T-helper 2 cell treated with Interferon-gamma antibody and Interleukin-4, amounts not matched to agents 5 μg/mL and 100 μg/mL, for 36 hours (primary cell): ENCODE measurements at regions not wholly inside any gene's neighbourhood (a gene's known extent, or its start where the extent isn't known, plus 50 kb on each side); places are given as distances from the start of the nearest gene placed in this dataset.
"Not testable (repeated sequence)": the region's sequence is repeated elsewhere in the genome, so short reads cannot be mapped to it uniquely, and the experiment has no call there.

Experiments
- DNase-seq: peaks from one replicate; pipeline ENCODE4 v3.0.0; 2021; ENCODE audit warnings: low spot score
- H3K27ac Mint-ChIP-seq: one replicate; pipeline ENCODE4 v1.8.0; 2021; ENCODE audit warnings: mild to moderate bottlenecking, mixed read lengths
- H3K27me3 Mint-ChIP-seq: one replicate; pipeline ENCODE4 v1.8.0; 2021; ENCODE audit warnings: low read depth, mixed read lengths
- H3K36me3 Mint-ChIP-seq: one replicate; pipeline ENCODE4 v1.8.0; 2021; ENCODE audit warnings: low read depth, mixed read lengths
- H3K4me1 Mint-ChIP-seq: one replicate; pipeline ENCODE4 v1.8.0; 2021; ENCODE audit warnings: low read depth, mixed read lengths
- H3K4me3 Mint-ChIP-seq: one replicate; pipeline ENCODE4 v1.8.0; 2022; ENCODE audit warnings: mild to moderate bottlenecking, moderate library complexity, mixed read lengths
- H3K9me3 Mint-ChIP-seq: one replicate; pipeline ENCODE4 v1.8.0; 2021; ENCODE audit warnings: mixed read lengths

- Mint-ChIP-seq H3K36me3 (no peaks in the 10 kb centered on the region), H3K27ac (no peak overlapping the region), H3K4me1 (no peaks in the 10 kb centered on the region), H3K9me3 (no peaks in the 10 kb centered on the region), H3K4me3 (no peak overlapping the region), H3K27me3 (no peaks in the 10 kb centered on the region)
- DNase-seq, result no peak
Measured at GRCh38 chr16:79892278-79892677, 291.7 kb upstream of the MAF start.

- no peaks in the 10 kb centered on the region for H3K27me3 Mint-ChIP-seq
- H3K36me3 Mint-ChIP-seq, result no peaks in the 10 kb centered on the region
- H3K4me1 Mint-ChIP-seq, result no peaks in the 10 kb centered on the region
- DNase-seq, result no peak
- no peaks in the 10 kb centered on the region for H3K9me3 Mint-ChIP-seq
- H3K4me3 Mint-ChIP-seq, result no peak overlapping the region
- H3K27ac Mint-ChIP-seq, result no peak overlapping the region
Measured at GRCh38 chr16:79891458-79891857, 290.9 kb upstream of the MAF start.

GRCh38 chr16:79887541-79888540 is 287.3 kb upstream of the MAF start:
- Mint-ChIP-seq H3K4me3 (no peak overlapping the region), H3K4me1 (peaks cover 7% of the 10 kb centered on the region), H3K27ac (no peak overlapping the region), H3K9me3 (no peaks in the 10 kb centered on the region), H3K36me3 (no peaks in the 10 kb centered on the region), H3K27me3 (peaks cover 4% of the 10 kb centered on the region)
- no peak for DNase-seq

- Mint-ChIP-seq H3K27me3 (peaks cover 9% of the 10 kb centered on the region), H3K4me1 (peaks cover 7% of the 10 kb centered on the region), H3K4me3 (no peak overlapping the region), H3K9me3 (no peaks in the 10 kb centered on the region), H3K36me3 (no peaks in the 10 kb centered on the region), H3K27ac (no peak overlapping the region)
- no peak for DNase-seq
Measured at GRCh38 chr16:79885320-79885719, 284.8 kb upstream of the MAF start.

GRCh38 chr16:79883494-79883893 is 283.0 kb upstream of the MAF start:
- DNase-seq, result no peak
- H3K4me1 Mint-ChIP-seq, result peaks cover 7% of the 10 kb centered on the region
- no peaks in the 10 kb centered on the region for H3K36me3 Mint-ChIP-seq
- H3K4me3 Mint-ChIP-seq, result no peak overlapping the region
- H3K27me3 Mint-ChIP-seq, result peaks cover 9% of the 10 kb centered on the region
- no peaks in the 10 kb centered on the region for H3K9me3 Mint-ChIP-seq
- no peak overlapping the region for H3K27ac Mint-ChIP-seq

- H3K4me1 Mint-ChIP-seq, result peaks cover 7% of the 10 kb centered on the region
- H3K4me3 Mint-ChIP-seq, result no peak overlapping the region
- no peaks in the 10 kb centered on the region for H3K9me3 Mint-ChIP-seq
- no peaks in the 10 kb centered on the region for H3K36me3 Mint-ChIP-seq
- DNase-seq, result no peak
- peaks cover 9% of the 10 kb centered on the region for H3K27me3 Mint-ChIP-seq
- H3K27ac Mint-ChIP-seq, result no peak overlapping the region
Measured at GRCh38 chr16:79882340-79883005, 281.9 kb upstream of the MAF start.

- not testable (repeated sequence) for H3K27me3 Mint-ChIP-seq, H3K9me3 Mint-ChIP-seq, H3K4me3 Mint-ChIP-seq, DNase-seq, H3K36me3 Mint-ChIP-seq, H3K27ac Mint-ChIP-seq, H3K4me1 Mint-ChIP-seq
Measured at GRCh38 chr16:79881107-79881506, 280.6 kb upstream of the MAF start.

GRCh38 chr16:79876332-79876730 is 275.8 kb upstream of the MAF start:
- H3K36me3 Mint-ChIP-seq, result no peaks in the 10 kb centered on the region
- H3K4me1 Mint-ChIP-seq, result no peaks in the 10 kb centered on the region
- no peak overlapping the region for H3K27ac Mint-ChIP-seq
- no peaks in the 10 kb centered on the region for H3K9me3 Mint-ChIP-seq
- no peak for DNase-seq
- no peak overlapping the region for H3K4me3 Mint-ChIP-seq
- H3K27me3 Mint-ChIP-seq, result peaks cover 4% of the 10 kb centered on the region

- Mint-ChIP-seq H3K9me3 (no peaks in the 10 kb centered on the region), H3K27me3 (no peaks in the 10 kb centered on the region), H3K4me3 (no peak overlapping the region), H3K27ac (no peak overlapping the region), H3K36me3 (no peaks in the 10 kb centered on the region), H3K4me1 (no peaks in the 10 kb centered on the region)
- no peak for DNase-seq
Measured at GRCh38 chr16:79874391-79874790, 273.9 kb upstream of the MAF start.

GRCh38 chr16:79873825-79874224 is 273.3 kb upstream of the MAF start:
- no peaks in the 10 kb centered on the region for H3K4me1 Mint-ChIP-seq
- H3K27me3 Mint-ChIP-seq, result no peaks in the 10 kb centered on the region
- H3K27ac Mint-ChIP-seq, result no peak overlapping the region
- DNase-seq, result no peak
- H3K36me3 Mint-ChIP-seq, result no peaks in the 10 kb centered on the region
- no peaks in the 10 kb centered on the region for H3K9me3 Mint-ChIP-seq
- no peak overlapping the region for H3K4me3 Mint-ChIP-seq

GRCh38 chr16:79871906-79872305 is 271.4 kb upstream of the MAF start:
- Mint-ChIP-seq H3K4me1 (no peaks in the 10 kb centered on the region), H3K27ac (no peak overlapping the region), H3K27me3 (peaks cover 4% of the 10 kb centered on the region), H3K36me3 (no peaks in the 10 kb centered on the region), H3K4me3 (no peak overlapping the region), H3K9me3 (no peaks in the 10 kb centered on the region)
- no peak for DNase-seq

GRCh38 chr16:79870016-79870886 is 269.7 kb upstream of the MAF start:
- H3K27ac Mint-ChIP-seq, result no peak overlapping the region
- no peaks in the 10 kb centered on the region for H3K4me1 Mint-ChIP-seq
- peaks cover 8% of the 10 kb centered on the region for H3K27me3 Mint-ChIP-seq
- no peak for DNase-seq
- H3K36me3 Mint-ChIP-seq, result no peaks in the 10 kb centered on the region
- H3K9me3 Mint-ChIP-seq, result no peaks in the 10 kb centered on the region
- H3K4me3 Mint-ChIP-seq, result no peak overlapping the region

- Mint-ChIP-seq H3K9me3 (no peaks in the 10 kb centered on the region), H3K27ac (no peak overlapping the region), H3K4me3 (no peak overlapping the region), H3K27me3 (peaks cover 8% of the 10 kb centered on the region), H3K36me3 (no peaks in the 10 kb centered on the region), H3K4me1 (peaks cover under 1% of the 10 kb centered on the region)
- DNase-seq, result no peak
Measured at GRCh38 chr16:79869304-79870015, 268.9 kb upstream of the MAF start.
